ENCODE measurements at regions not wholly inside any gene's neighbourhood (a gene's known extent, or its start where the extent isn't known, plus 50 kb on each side); places are given as distances from the start of the nearest gene placed in this dataset.
"Not testable (repeated sequence)": the region's sequence is repeated elsewhere in the genome, so short reads cannot be mapped to it uniquely, and the experiment has no call there.

DNA sequence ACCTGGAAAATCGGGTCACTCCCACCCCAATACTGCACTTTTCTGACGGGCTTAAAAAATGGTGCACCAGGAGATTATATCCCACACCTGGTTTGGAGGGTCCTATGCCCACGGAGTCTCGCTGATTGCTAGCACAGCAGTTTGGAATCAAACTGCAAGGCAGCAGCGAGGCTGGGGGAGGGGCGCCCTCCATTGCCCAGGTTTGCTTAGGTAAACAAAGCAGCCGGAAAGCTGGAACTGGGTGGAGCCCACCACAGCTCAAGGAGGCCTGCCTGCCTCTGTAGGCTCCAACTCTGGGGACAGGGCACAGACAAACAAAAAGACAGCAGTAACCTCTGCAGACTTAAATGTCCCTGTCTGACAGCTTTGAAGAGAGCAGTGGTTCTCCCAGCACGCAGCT is 167.1 kb upstream of the PHACTR1 start:
- TF ChIP-seq, protein P1, sequence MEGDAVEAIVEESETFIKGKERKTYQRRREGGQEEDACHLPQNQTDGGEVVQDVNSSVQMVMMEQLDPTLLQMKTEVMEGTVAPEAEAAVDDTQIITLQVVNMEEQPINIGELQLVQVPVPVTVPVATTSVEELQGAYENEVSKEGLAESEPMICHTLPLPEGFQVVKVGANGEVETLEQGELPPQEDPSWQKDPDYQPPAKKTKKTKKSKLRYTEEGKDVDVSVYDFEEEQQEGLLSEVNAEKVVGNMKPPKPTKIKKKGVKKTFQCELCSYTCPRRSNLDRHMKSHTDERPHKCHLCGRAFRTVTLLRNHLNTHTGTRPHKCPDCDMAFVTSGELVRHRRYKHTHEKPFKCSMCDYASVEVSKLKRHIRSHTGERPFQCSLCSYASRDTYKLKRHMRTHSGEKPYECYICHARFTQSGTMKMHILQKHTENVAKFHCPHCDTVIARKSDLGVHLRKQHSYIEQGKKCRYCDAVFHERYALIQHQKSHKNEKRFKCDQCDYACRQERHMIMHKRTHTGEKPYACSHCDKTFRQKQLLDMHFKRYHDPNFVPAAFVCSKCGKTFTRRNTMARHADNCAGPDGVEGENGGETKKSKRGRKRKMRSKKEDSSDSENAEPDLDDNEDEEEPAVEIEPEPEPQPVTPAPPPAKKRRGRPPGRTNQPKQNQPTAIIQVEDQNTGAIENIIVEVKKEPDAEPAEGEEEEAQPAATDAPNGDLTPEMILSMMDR (IDR thresholded peaks at IDR 0.05; ENCODE audit: insufficient read depth, low read length, poor library complexity, severe bottlenecking): not testable (repeated sequence)
- not testable (repeated sequence) for TF ChIP-seq EZH2phosphoT487 (conservative IDR thresholded peaks at IDR 0.05; ENCODE audit: low read length)
